ENCODE measurements at regions not wholly inside any gene's neighbourhood (a gene's known extent, or its start where the extent isn't known, plus 50 kb on each side); places are given as distances from the start of the nearest gene placed in this dataset.
A peak's percentile ranks its signal among the peaks of the same experiment; 100 is the strongest.

DNA sequence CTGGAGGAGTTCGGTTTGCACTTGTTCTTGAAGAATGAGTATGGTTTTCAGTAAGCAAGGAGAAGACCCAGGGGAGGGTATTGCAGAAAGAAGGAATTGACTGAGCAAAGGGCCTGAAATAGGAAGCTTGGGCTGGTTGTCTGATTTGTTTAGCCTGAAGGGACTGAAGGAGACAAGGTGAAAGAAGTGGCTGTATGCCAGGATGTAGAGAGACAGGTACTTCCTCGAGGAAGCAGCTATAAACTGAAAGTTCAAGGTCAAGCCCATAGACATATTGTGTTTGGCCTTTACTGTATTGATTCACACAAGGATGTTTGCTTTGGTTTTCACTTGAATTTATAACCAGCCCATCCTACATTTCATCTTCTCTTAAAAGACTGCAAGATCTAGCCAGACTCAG lies 183.1 kb downstream of the PALM2AKAP2 start:
- Mint-ChIP-seq H3K4me1 (peaks cover 21% of the 10 kb centered on the region), H3K27ac (no peak overlapping the region), H3K9me3 (no peaks in the 10 kb centered on the region), H3K4me3 (no peak overlapping the region), H3K36me3 (ENCODE audit: low read depth) (no peaks in the 10 kb centered on the region), H3K27me3 (ENCODE audit: low read depth, poor library complexity) (peaks cover 3% of the 10 kb centered on the region)
- no peak for DNase-seq
- TF ChIP-seq, protein P1, sequence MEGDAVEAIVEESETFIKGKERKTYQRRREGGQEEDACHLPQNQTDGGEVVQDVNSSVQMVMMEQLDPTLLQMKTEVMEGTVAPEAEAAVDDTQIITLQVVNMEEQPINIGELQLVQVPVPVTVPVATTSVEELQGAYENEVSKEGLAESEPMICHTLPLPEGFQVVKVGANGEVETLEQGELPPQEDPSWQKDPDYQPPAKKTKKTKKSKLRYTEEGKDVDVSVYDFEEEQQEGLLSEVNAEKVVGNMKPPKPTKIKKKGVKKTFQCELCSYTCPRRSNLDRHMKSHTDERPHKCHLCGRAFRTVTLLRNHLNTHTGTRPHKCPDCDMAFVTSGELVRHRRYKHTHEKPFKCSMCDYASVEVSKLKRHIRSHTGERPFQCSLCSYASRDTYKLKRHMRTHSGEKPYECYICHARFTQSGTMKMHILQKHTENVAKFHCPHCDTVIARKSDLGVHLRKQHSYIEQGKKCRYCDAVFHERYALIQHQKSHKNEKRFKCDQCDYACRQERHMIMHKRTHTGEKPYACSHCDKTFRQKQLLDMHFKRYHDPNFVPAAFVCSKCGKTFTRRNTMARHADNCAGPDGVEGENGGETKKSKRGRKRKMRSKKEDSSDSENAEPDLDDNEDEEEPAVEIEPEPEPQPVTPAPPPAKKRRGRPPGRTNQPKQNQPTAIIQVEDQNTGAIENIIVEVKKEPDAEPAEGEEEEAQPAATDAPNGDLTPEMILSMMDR (IDR thresholded peaks at IDR 0.05): no peak

GRCh38 chr9:109966643-109967368 lies 186.8 kb downstream of the PALM2AKAP2 start:
- H3K27ac Mint-ChIP-seq: no peak overlapping the region
- no peaks in the 10 kb centered on the region for H3K9me3 Mint-ChIP-seq
- peaks cover 50% of the 10 kb centered on the region for H3K4me1 Mint-ChIP-seq
- TF ChIP-seq, protein P1 (IDR thresholded peaks at IDR 0.05): no peak
- no peak overlapping the region for H3K4me3 Mint-ChIP-seq
- H3K36me3 Mint-ChIP-seq (ENCODE audit: low read depth): no peaks in the 10 kb centered on the region
- DNase-seq: no peak
- H3K27me3 Mint-ChIP-seq (ENCODE audit: low read depth, poor library complexity): peaks cover 3% of the 10 kb centered on the region

DNA sequence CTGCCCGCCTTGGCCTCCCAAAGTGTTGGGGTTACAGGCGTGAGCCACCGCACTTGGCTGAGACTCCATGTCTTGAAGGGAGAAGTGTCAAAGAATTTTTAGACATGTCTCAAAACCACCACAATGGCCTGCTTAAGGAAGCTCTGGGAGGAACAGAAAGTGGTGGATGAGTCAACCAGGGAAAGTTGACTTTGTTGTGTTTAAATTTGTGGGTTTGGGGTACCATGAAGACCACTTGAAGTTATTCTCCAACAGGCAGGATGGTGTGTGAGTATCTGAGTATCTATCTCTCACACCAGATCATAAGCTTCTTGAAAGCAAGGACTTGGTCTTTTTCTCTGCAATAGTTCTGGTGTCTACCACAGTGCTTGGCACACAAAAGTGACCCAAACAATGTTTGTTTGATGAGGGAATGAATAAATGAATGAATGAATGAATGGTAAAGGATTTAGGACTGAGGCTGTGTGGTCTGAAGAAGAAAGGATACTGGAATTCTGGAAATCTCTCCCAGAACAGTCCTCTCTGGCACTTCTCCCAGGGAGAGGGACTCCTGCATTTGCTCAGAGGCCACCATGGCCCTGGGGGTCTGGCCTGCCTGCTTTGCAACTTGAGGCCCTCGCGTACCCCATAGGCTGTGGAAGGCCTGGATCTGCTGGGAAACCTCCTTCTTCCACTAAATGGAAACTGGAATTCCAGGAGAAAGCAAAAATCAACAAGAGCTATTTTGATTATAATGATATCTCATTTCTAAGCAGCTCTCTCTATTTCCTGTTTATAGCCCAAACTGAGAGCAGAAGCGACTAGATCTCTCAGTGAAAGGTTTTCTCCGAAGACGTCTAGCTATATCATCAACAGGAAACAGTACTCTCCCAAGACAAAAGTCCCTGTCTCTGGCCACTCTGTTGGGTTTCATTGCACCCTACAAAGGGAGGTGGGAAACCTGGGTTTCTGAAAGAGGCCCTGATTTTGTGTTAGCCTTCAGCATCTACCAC lies 187.9 kb downstream of the PALM2AKAP2 start:
- DNase-seq: no peak
- Mint-ChIP-seq H3K9me3 (no peaks in the 10 kb centered on the region), H3K36me3 (ENCODE audit: low read depth) (no peaks in the 10 kb centered on the region), H3K4me1 (peaks cover 53% of the 10 kb centered on the region), H3K27ac (peak overlapping the region; percentile 96), H3K4me3 (no peak overlapping the region), H3K27me3 (ENCODE audit: low read depth, poor library complexity) (peaks cover 3% of the 10 kb centered on the region)
- TF ChIP-seq, protein P1 (IDR thresholded peaks at IDR 0.05): no peak

DNA sequence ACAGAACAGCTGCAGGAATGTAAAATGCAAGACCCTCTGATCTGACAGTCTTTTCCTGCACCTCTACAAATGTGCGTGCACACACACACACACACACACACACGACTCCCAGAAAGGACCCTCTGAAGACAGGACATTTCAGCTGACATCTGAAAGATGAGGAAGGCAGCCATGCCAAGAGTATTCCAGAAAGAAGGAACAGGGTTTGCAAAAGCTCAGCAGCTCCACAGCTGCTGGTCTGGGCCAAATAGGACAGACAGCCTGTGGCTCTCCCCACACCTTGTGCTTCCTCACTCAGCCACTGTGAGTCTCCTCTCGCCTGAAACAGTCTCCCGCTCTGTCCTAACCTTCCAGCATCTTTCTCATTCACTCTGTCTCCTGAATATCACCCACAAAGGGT lies 189.0 kb downstream of the PALM2AKAP2 start:
- Mint-ChIP-seq H3K4me1 (peaks cover 53% of the 10 kb centered on the region), H3K9me3 (no peaks in the 10 kb centered on the region), H3K27me3 (ENCODE audit: low read depth, poor library complexity) (peaks cover 3% of the 10 kb centered on the region), H3K27ac (peak overlapping the region; percentile 96), H3K4me3 (peak overlapping the region; percentile 27), H3K36me3 (ENCODE audit: low read depth) (no peaks in the 10 kb centered on the region)
- TF ChIP-seq, protein P1 (IDR thresholded peaks at IDR 0.05): no peak
- peak; percentile 13 for DNase-seq

- Mint-ChIP-seq H3K4me3 (peak overlapping the region; percentile 24), H3K27me3 (ENCODE audit: low read depth, poor library complexity) (peaks cover 3% of the 10 kb centered on the region), H3K27ac (peak overlapping the region; percentile 96), H3K9me3 (no peaks in the 10 kb centered on the region), H3K4me1 (peaks cover 53% of the 10 kb centered on the region), H3K36me3 (ENCODE audit: low read depth) (no peaks in the 10 kb centered on the region)
- DNase-seq: no peak
- TF ChIP-seq, protein P1 (IDR thresholded peaks at IDR 0.05): no peak
Observed at GRCh38 chr9:109969573-109970237, 189.7 kb downstream of the PALM2AKAP2 start.
